ENCODE measurements at regions not wholly inside any gene's neighbourhood (a gene's known extent, or its start where the extent isn't known, plus 50 kb on each side); places are given as distances from the start of the nearest gene placed in this dataset.
"Not testable (repeated sequence)": the region's sequence is repeated elsewhere in the genome, so short reads cannot be mapped to it uniquely, and the experiment has no call there.

GRCh38 chr2:87476223-87476872 is 271.5 kb upstream of the PLGLB2 start:
- H3K4me1 ChIP-seq, result peaks cover 0 to 18% of the 10 kb centered on the region in 2 donors
- intact Hi-C loops (cut with DNase I); DNase-seq; H3K27ac ChIP-seq; H3K36me3 ChIP-seq; H3K9me3 ChIP-seq; H3K4me3 ChIP-seq; H3K27me3 ChIP-seq: not testable (repeated sequence)
- peak; percentile 79 for ATAC-seq
- TF ChIP-seq CTCF (IDR thresholded peaks at IDR 0.05), result peak in 1 of 2 donors; percentile 21

- ATAC-seq; H3K27ac ChIP-seq; intact Hi-C loops (cut with DNase I); H3K36me3 ChIP-seq; DNase-seq; H3K27me3 ChIP-seq; H3K9me3 ChIP-seq; H3K4me3 ChIP-seq: not testable (repeated sequence)
- H3K4me1 ChIP-seq, result peaks cover 0 to 12% of the 10 kb centered on the region in 2 donors
These were observed 271.0 kb upstream of the PLGLB2 start for GRCh38 chr2:87476936-87477335.

- H3K4me3 ChIP-seq; intact Hi-C loops (cut with DNase I); H3K27me3 ChIP-seq; H3K36me3 ChIP-seq; H3K9me3 ChIP-seq: not testable (repeated sequence)
- Histone ChIP-seq H3K4me1 (peaks cover 0 to 11% of the 10 kb centered on the region in 2 donors), H3K27ac (peak overlapping the region in 1 of 2 donors; percentile 56)
- DNase-seq, result peak in 1 of 4 donors; percentile 49
- peak; percentile 55 for ATAC-seq
These were observed 270.0 kb upstream of the PLGLB2 start for GRCh38 chr2:87477669-87478428.

GRCh38 chr2:87478911-87479310 is 269.0 kb upstream of the PLGLB2 start:
- H3K27me3 ChIP-seq; H3K9me3 ChIP-seq; H3K36me3 ChIP-seq; intact Hi-C loops (cut with DNase I); H3K4me3 ChIP-seq; H3K27ac ChIP-seq; DNase-seq; ATAC-seq: not testable (repeated sequence)
- H3K4me1 ChIP-seq, result peaks cover 0 to 15% of the 10 kb centered on the region in 2 donors

- ATAC-seq, result peak; percentile 92
These were observed 264.7 kb upstream of the PLGLB2 start for GRCh38 chr2:87483093-87483680.

GRCh38 chr2:87484363-87484762 is 263.5 kb upstream of the PLGLB2 start:
- intact Hi-C loops (cut with DNase I); DNase-seq; H3K9me3 ChIP-seq; H3K27me3 ChIP-seq; H3K4me1 ChIP-seq; H3K4me3 ChIP-seq; ATAC-seq; H3K36me3 ChIP-seq; H3K27ac ChIP-seq: not testable (repeated sequence)

More at GRCh38 chr2:87483093-87483680, 264.7 kb upstream of the PLGLB2 start:
- H3K4me3 ChIP-seq; H3K36me3 ChIP-seq; H3K27ac ChIP-seq; intact Hi-C loops (cut with DNase I); H3K9me3 ChIP-seq; H3K4me1 ChIP-seq; H3K27me3 ChIP-seq: not testable (repeated sequence)
- DNase-seq, result peak in 1 of 4 donors; percentile 52

GRCh38 chr2:87485455-87485854 is 262.4 kb upstream of the PLGLB2 start:
- H3K9me3 ChIP-seq; H3K27me3 ChIP-seq; intact Hi-C loops (cut with DNase I); H3K27ac ChIP-seq; DNase-seq; ATAC-seq; H3K36me3 ChIP-seq; H3K4me3 ChIP-seq; H3K4me1 ChIP-seq: not testable (repeated sequence)

- H3K27ac ChIP-seq; H3K27me3 ChIP-seq; H3K4me1 ChIP-seq; intact Hi-C loops (cut with DNase I); DNase-seq; H3K4me3 ChIP-seq; H3K36me3 ChIP-seq; H3K9me3 ChIP-seq: not testable (repeated sequence)
- peak; percentile 84 for ATAC-seq
These were observed 262.0 kb upstream of the PLGLB2 start for GRCh38 chr2:87485884-87486283.

- H3K27ac ChIP-seq; H3K4me1 ChIP-seq; H3K4me3 ChIP-seq; intact Hi-C loops (cut with DNase I); H3K9me3 ChIP-seq; DNase-seq; H3K36me3 ChIP-seq; ATAC-seq; H3K27me3 ChIP-seq: not testable (repeated sequence)
These were observed 261.5 kb upstream of the PLGLB2 start for GRCh38 chr2:87486413-87486812.

GRCh38 chr2:87488021-87488420 is 259.9 kb upstream of the PLGLB2 start:
- H3K4me3 ChIP-seq; H3K9me3 ChIP-seq; H3K36me3 ChIP-seq; H3K4me1 ChIP-seq; intact Hi-C loops (cut with DNase I); DNase-seq; ATAC-seq; H3K27ac ChIP-seq; H3K27me3 ChIP-seq: not testable (repeated sequence)

- H3K4me1 ChIP-seq; DNase-seq; ATAC-seq; intact Hi-C loops (cut with DNase I); H3K27ac ChIP-seq; H3K9me3 ChIP-seq; H3K27me3 ChIP-seq; H3K4me3 ChIP-seq; H3K36me3 ChIP-seq: not testable (repeated sequence)
These were observed 258.9 kb upstream of the PLGLB2 start for GRCh38 chr2:87488991-87489390.

GRCh38 chr2:87494846-87495245 is 253.0 kb upstream of the PLGLB2 start:
- ATAC-seq; H3K9me3 ChIP-seq; H3K4me3 ChIP-seq; H3K27me3 ChIP-seq; intact Hi-C loops (cut with DNase I); H3K36me3 ChIP-seq; DNase-seq; H3K4me1 ChIP-seq: not testable (repeated sequence)
- H3K27ac ChIP-seq, result peak overlapping the region in 1 of 2 donors; percentile 72

Data from left lung (tissue), 4 donors.